Stimulated activated CD4-positive, alpha-beta T cell treated with anti-CD3 and anti-CD28 coated beads, TNF-alpha, amount 100 ng/mL, for 24 hours (primary cell): ENCODE measurements at regions not wholly inside any gene's neighbourhood (a gene's known extent, or its start where the extent isn't known, plus 50 kb on each side); places are given as distances from the start of the nearest gene placed in this dataset.

Source experiments
- DNase-seq, 3 experiments: peaks; one replicate each; pipeline ENCODE4 v3.0.0-alpha.2; 2020; ENCODE audit warnings: low read depth in 3 of 3

GRCh38 chr11:76721755-76722677 lies 51.5 kb upstream of the LRRC32 start:
- DNase-seq = peak; percentile 61 to 80 (median 67)

DNA sequence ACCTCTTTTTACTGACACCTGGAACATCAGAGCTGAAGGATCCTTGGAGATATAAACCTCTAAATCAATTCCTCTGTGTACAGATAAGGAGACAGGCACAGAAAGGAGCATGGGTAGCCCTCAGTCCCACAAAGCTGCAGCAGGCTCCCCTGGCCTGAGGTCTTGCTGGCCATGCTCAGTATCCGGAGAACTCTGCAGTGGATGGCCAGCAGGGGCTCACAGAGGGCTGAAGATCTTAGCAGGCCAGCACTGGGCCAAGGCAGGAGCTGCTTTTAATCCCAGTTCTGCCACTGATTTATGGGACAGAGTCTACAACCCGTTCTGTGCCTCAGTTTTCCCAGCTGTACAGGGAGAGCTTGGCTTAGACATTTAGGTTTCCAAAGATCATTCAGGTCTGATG lies 52.6 kb upstream of the LRRC32 start:
- DNase-seq = no peak

GRCh38 chr11:76723548-76723947 lies 53.0 kb upstream of the LRRC32 start:
- no peak for DNase-seq

DNA sequence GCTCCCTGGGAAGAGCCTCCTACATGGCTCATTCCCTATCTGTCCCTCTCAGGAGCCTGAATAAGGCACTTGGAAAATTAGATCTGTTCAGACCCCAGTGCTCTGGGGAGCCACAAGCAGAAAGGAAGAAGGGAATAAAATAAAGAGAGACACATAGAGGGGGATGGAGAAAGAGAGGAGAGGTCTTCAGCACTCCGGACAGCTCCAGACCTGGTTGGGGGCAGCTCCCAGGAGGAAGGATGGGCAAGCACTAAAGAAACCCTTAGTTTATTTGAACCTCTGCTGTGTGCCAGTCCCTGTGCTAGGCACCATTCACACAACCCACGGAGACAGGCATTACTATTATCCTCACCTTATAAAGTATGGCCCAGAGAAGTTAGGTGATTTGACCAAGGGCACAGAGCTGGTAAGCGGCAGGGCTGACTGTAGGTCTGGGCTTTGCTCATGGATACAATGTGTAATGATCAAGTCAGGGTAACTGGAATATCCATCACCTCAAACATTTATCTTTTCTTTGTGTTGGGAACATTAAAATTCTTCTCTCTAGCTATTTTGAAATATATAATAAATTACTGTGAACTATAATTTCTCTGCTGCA lies 53.7 kb upstream of the LRRC32 start:
- no peak for DNase-seq

GRCh38 chr11:76728227-76728626 lies 54.9 kb upstream of the TSKU start:
- DNase-seq = no peak

GRCh38 chr11:76728778-76729177 lies 54.4 kb upstream of the TSKU start:
- no peak for DNase-seq

DNA sequence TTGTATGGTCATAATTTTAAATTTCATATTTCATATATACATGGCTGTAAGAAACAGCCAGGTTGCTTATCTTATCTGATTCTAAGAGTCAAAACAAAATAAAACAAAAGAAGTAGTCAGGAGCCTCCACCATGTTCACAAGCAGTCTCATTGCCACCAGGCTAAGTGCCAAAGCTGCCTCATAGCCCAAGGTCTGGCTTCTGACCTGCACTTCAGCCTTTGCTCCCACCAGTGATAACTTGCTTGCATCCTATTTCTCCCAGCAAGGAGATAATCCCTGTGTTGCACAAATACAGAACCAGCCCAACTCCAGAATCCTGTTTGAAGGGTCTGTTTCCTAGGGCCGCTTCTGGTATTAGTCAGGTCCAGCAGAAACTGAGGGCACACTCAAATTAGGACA lies 53.9 kb upstream of the TSKU start:
- no peak for DNase-seq

DNA sequence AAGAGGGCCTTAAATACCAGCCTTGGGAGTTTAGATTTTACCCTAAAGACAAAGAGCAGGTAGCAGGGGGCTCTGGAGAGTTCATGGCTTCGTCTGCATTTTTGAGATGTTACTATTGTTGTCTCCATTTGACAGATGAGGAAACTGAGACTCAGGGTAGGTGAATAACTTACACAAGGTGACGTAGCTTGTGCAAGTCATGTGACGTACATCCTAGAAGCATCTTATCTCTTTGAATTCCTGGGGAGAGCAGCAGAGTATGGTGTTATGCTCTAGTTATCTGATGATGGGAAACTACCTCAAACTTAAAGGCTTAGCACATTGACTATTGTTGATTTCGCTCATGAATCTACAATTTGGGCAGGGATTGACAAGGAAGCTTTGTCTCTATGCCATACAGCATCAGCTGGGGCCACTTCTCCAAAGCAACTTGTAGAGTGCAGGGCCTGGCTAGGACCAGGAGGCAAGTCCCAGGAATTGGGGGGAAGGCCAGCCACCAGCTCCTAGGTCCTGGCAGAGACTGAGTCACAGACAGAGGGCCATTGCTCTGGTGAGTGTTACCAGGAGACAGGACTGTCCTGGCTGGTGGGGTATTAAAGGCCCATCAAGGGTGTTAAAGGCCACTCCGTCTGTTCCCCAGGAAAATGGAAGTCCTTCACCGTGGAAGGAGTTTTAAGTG lies 52.1 kb upstream of the TSKU start:
- no peak for DNase-seq

GRCh38 chr11:76732643-76733042 lies 50.5 kb upstream of the TSKU start:
- DNase-seq = no peak
